ENCODE measurements at regions not wholly inside any gene's neighbourhood (a gene's known extent, or its start where the extent isn't known, plus 50 kb on each side); places are given as distances from the start of the nearest gene placed in this dataset.

- TF ChIP-seq, protein P1, sequence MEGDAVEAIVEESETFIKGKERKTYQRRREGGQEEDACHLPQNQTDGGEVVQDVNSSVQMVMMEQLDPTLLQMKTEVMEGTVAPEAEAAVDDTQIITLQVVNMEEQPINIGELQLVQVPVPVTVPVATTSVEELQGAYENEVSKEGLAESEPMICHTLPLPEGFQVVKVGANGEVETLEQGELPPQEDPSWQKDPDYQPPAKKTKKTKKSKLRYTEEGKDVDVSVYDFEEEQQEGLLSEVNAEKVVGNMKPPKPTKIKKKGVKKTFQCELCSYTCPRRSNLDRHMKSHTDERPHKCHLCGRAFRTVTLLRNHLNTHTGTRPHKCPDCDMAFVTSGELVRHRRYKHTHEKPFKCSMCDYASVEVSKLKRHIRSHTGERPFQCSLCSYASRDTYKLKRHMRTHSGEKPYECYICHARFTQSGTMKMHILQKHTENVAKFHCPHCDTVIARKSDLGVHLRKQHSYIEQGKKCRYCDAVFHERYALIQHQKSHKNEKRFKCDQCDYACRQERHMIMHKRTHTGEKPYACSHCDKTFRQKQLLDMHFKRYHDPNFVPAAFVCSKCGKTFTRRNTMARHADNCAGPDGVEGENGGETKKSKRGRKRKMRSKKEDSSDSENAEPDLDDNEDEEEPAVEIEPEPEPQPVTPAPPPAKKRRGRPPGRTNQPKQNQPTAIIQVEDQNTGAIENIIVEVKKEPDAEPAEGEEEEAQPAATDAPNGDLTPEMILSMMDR (IDR thresholded peaks at IDR 0.05): no peak
- TF ChIP-seq POLR2A (IDR thresholded peaks at IDR 0.05): no peak
Measured at GRCh38 chr1:55387145-55387544, 172.0 kb upstream of the USP24 start.

All from prostate gland (tissue), 2 donors.